HL-60 (cell line): ENCODE measurements at regions not wholly inside any gene's neighbourhood (a gene's known extent, or its start where the extent isn't known, plus 50 kb on each side); places are given as distances from the start of the nearest gene placed in this dataset.

Experiments used
- GABPA ChIP-seq: IDR thresholded peaks from 2 replicates; pipeline ENCODE4 v1.6.1; 2012; ENCODE audit warnings: low read depth
- POLR2AphosphoS5 ChIP-seq: IDR thresholded peaks from 2 replicates; pipeline ENCODE4 v1.6.1; 2012; ENCODE audit warnings: low read depth
- SPI1 ChIP-seq: IDR thresholded peaks from 2 replicates; pipeline ENCODE4 v1.6.1; 2012; ENCODE audit warnings: low read depth, mild to moderate bottlenecking, borderline replicate concordance
- TF ChIP-seq, protein P1 (sequence below): IDR thresholded peaks from one replicate; pipeline ENCODE4 v1.5.1; 2011; ENCODE audit warnings: low read length, control low read depth, inconsistent platforms; ENCODE audit not compliant: insufficient read depth
- TF ChIP-seq, protein P2 (sequence below): IDR thresholded peaks from 2 replicates; pipeline ENCODE4 v1.6.1; 2012; ENCODE audit warnings: low read depth; ENCODE audit not compliant: insufficient replicate concordance

DNA sequence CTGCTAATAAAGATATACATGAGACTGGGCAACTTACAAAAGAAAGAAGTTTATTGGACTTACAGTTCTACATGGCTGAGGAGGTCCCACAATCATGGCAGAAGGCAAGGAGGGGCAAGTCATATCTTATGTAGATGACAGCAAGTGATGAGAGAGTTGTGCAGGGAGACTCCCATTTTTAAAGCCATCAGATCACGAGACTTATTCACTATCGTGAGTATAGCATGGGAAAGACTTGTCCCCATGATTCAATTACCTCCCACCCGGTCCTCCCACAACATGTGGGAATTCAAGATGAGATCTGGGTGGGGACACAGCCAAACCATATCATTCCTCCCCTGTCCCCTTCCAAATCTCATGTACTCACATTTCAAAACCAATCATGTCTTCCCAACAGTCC is 50.9 kb upstream of the GRID2 start:
- TF ChIP-seq, protein P1, sequence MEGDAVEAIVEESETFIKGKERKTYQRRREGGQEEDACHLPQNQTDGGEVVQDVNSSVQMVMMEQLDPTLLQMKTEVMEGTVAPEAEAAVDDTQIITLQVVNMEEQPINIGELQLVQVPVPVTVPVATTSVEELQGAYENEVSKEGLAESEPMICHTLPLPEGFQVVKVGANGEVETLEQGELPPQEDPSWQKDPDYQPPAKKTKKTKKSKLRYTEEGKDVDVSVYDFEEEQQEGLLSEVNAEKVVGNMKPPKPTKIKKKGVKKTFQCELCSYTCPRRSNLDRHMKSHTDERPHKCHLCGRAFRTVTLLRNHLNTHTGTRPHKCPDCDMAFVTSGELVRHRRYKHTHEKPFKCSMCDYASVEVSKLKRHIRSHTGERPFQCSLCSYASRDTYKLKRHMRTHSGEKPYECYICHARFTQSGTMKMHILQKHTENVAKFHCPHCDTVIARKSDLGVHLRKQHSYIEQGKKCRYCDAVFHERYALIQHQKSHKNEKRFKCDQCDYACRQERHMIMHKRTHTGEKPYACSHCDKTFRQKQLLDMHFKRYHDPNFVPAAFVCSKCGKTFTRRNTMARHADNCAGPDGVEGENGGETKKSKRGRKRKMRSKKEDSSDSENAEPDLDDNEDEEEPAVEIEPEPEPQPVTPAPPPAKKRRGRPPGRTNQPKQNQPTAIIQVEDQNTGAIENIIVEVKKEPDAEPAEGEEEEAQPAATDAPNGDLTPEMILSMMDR, result no peak
- TF ChIP-seq GABPA (no peak), POLR2AphosphoS5 (no peak), SPI1 (no peak)
- TF ChIP-seq, protein P2, sequence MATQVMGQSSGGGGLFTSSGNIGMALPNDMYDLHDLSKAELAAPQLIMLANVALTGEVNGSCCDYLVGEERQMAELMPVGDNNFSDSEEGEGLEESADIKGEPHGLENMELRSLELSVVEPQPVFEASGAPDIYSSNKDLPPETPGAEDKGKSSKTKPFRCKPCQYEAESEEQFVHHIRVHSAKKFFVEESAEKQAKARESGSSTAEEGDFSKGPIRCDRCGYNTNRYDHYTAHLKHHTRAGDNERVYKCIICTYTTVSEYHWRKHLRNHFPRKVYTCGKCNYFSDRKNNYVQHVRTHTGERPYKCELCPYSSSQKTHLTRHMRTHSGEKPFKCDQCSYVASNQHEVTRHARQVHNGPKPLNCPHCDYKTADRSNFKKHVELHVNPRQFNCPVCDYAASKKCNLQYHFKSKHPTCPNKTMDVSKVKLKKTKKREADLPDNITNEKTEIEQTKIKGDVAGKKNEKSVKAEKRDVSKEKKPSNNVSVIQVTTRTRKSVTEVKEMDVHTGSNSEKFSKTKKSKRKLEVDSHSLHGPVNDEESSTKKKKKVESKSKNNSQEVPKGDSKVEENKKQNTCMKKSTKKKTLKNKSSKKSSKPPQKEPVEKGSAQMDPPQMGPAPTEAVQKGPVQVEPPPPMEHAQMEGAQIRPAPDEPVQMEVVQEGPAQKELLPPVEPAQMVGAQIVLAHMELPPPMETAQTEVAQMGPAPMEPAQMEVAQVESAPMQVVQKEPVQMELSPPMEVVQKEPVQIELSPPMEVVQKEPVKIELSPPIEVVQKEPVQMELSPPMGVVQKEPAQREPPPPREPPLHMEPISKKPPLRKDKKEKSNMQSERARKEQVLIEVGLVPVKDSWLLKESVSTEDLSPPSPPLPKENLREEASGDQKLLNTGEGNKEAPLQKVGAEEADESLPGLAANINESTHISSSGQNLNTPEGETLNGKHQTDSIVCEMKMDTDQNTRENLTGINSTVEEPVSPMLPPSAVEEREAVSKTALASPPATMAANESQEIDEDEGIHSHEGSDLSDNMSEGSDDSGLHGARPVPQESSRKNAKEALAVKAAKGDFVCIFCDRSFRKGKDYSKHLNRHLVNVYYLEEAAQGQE, result no peak
